DOHH2 (cell line): ENCODE measurements at regions not wholly inside any gene's neighbourhood (a gene's known extent, or its start where the extent isn't known, plus 50 kb on each side); places are given as distances from the start of the nearest gene placed in this dataset.

Experiments
- CTCF ChIP-seq: fragments of 200-600 bp; sonication (generic); IDR thresholded peaks from one replicate; pipeline ENCODE4 v1.5.1; 2014; ENCODE audit warnings: antibody characterized with exemption, mild to moderate bottlenecking, low read depth, low read length; ENCODE audit not compliant: poor library complexity, severe bottlenecking
- EZH2phosphoT487 ChIP-seq: fragments of 200-600 bp; sonication (generic); IDR thresholded peaks from 2 replicates; pipeline ENCODE4 v1.6.1; 2017; ENCODE audit warnings: borderline replicate concordance, mild to moderate bottlenecking, antibody characterized with exemption, low read length, moderate library complexity, mixed read lengths

- TF ChIP-seq CTCF (no peak), EZH2phosphoT487 (no peak)
Observed at GRCh38 chr16:79449900-79450299, 150.6 kb downstream of the MAF start.
